ENCODE measurements at regions not wholly inside any gene's neighbourhood (a gene's known extent, or its start where the extent isn't known, plus 50 kb on each side); places are given as distances from the start of the nearest gene placed in this dataset.

GRCh38 chr7:12870219-12870618 lies 182.8 kb downstream of the ARL4A start:
- no peaks in the 10 kb centered on the region for H3K27me3 ChIP-seq
- H3K27ac ChIP-seq: no peak overlapping the region
- DNase-seq (no peak), ATAC-seq (no peak)
- H3K36me3 ChIP-seq: no peaks in the 10 kb centered on the region
- no peak overlapping the region for H3K4me3 ChIP-seq
- TF ChIP-seq, protein P1, sequence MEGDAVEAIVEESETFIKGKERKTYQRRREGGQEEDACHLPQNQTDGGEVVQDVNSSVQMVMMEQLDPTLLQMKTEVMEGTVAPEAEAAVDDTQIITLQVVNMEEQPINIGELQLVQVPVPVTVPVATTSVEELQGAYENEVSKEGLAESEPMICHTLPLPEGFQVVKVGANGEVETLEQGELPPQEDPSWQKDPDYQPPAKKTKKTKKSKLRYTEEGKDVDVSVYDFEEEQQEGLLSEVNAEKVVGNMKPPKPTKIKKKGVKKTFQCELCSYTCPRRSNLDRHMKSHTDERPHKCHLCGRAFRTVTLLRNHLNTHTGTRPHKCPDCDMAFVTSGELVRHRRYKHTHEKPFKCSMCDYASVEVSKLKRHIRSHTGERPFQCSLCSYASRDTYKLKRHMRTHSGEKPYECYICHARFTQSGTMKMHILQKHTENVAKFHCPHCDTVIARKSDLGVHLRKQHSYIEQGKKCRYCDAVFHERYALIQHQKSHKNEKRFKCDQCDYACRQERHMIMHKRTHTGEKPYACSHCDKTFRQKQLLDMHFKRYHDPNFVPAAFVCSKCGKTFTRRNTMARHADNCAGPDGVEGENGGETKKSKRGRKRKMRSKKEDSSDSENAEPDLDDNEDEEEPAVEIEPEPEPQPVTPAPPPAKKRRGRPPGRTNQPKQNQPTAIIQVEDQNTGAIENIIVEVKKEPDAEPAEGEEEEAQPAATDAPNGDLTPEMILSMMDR (IDR thresholded peaks at IDR 0.05): no peak
- WGBS, 2 donors: 93 to 97% methylated on average over 1 of the region's 1 CpG
- H3K9me3 ChIP-seq: no peaks in the 10 kb centered on the region
- intact Hi-C loops (cut with DNase I): loop anchor here in 1 of 10 donors (10.0 kb wide), 1 partner anchor 105 kb away; no protein-coding TSS in a partner anchor
- no peaks in the 10 kb centered on the region for H3K4me1 ChIP-seq

DNA sequence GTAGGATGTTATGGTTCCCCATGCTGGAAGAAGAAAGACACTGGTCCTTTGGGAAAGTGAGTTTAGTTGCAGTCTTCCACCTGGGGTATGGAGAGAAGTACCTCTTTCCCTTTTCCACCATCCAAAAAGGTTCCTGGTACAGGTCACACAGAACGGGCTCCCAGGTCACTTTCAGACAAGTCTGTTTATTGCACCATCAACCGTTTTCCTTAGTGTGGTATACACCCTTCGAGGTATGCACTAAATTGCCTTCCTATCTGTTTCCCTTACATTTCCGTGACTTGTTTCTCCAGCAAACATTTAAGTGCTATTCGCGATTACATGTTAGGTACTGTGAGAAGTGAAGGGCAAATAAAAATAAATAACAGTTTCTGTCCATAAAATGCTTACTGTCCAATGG lies 185.1 kb downstream of the ARL4A start:
- Histone ChIP-seq H3K27me3 (no peaks in the 10 kb centered on the region), H3K4me1 (no peaks in the 10 kb centered on the region), H3K9me3 (no peaks in the 10 kb centered on the region), H3K4me3 (no peak overlapping the region), H3K36me3 (no peaks in the 10 kb centered on the region), H3K27ac (no peak overlapping the region)
- ATAC-seq (no peak), DNase-seq (no peak)
- TF ChIP-seq, protein P1 (IDR thresholded peaks at IDR 0.05): no peak
- WGBS, 2 donors: 86 to 92% methylated on average over 6 of the region's 6 CpGs
- intact Hi-C loops (cut with DNase I): loop anchor here in 1 of 10 donors (10.0 kb wide), 1 partner anchor 102 kb away; no protein-coding TSS in a partner anchor

DNA sequence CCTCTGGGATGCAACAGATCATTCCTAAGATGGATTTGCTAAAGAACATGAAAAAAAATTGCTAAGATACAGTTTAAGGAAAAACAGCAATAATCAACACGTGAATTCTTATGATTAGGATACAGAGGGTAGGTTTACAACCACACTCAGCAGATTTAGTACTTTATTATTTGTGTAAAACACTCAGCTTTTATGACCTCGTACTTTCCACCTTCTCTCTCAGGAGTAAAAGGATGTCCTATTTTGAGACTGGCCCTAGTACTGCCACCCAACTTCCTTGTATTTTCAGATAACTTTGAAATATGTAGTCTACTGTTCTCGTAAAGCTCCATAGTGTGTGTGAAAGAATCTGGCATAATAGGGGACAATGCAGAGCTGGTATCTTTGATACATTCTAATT lies 186.1 kb downstream of the ARL4A start:
- Histone ChIP-seq H3K27me3 (no peaks in the 10 kb centered on the region), H3K4me1 (no peaks in the 10 kb centered on the region), H3K4me3 (no peak overlapping the region), H3K9me3 (no peaks in the 10 kb centered on the region), H3K36me3 (no peaks in the 10 kb centered on the region), H3K27ac (no peak overlapping the region)
- ATAC-seq (no peak), DNase-seq (no peak)
- intact Hi-C loops (cut with DNase I): loop anchor here in 1 of 10 donors (10.0 kb wide), 1 partner anchor 101 kb away; no protein-coding TSS in a partner anchor
- TF ChIP-seq, protein P1 (IDR thresholded peaks at IDR 0.05): no peak
- 48 to 52% methylated on average over 3 of the region's 3 CpGs for WGBS, 2 donors

GRCh38 chr7:12879139-12879538 lies 191.7 kb downstream of the ARL4A start:
- intact Hi-C loops (cut with DNase I): loop anchor here in 1 of 10 donors (10.0 kb wide), 1 partner anchor 96 kb away; no protein-coding TSS in a partner anchor
- DNase-seq: no peak
- no peak for ATAC-seq
- H3K4me3 ChIP-seq: no peak overlapping the region
- no peaks in the 10 kb centered on the region for H3K27me3 ChIP-seq
- no peaks in the 10 kb centered on the region for H3K9me3 ChIP-seq
- H3K27ac ChIP-seq: no peak overlapping the region
- H3K36me3 ChIP-seq: no peaks in the 10 kb centered on the region
- H3K4me1 ChIP-seq: no peaks in the 10 kb centered on the region
- TF ChIP-seq, protein P1 (IDR thresholded peaks at IDR 0.05): no peak

All from heart right ventricle (tissue), 16 donors.